HL-60 (cell line): ENCODE measurements at regions not wholly inside any gene's neighbourhood (a gene's known extent, or its start where the extent isn't known, plus 50 kb on each side); places are given as distances from the start of the nearest gene placed in this dataset.

Experiments used
- DNase-seq, 2 experiments: peaks; one replicate each; pipeline ENCODE4 v3.0.0-alpha.2; 2010 to 2020; ENCODE audit warnings: low read depth in 1 of 2, low spot score in 1 of 2
- H3K27ac ChIP-seq: fragments of 250-450 bp; sonication (Bioruptor Pico); replicated peaks from 2 replicates; pipeline ENCODE4 v1.5.1; 2020; ENCODE audit warnings: mild to moderate bottlenecking, moderate library complexity
- H3K27me3 ChIP-seq: fragments of 250-450 bp; sonication (Bioruptor Pico); 2 replicates; pipeline ENCODE4 v1.5.1; 2021; ENCODE audit warnings: mild to moderate bottlenecking, moderate library complexity; ENCODE audit not compliant: insufficient read depth, poor library complexity, severe bottlenecking
- H3K4me3 ChIP-seq: replicated peaks from 2 replicates; pipeline ENCODE4 v1.5.1; 2011; ENCODE audit warnings: mild to moderate bottlenecking, control low read depth, low read length; ENCODE audit not compliant: insufficient read depth
- CTCF ChIP-seq: IDR thresholded peaks from one replicate; pipeline ENCODE4 v1.5.1; 2011; ENCODE audit warnings: low read length, control low read depth, inconsistent platforms; ENCODE audit not compliant: insufficient read depth
- GABPA ChIP-seq: IDR thresholded peaks from 2 replicates; pipeline ENCODE4 v1.6.1; 2012; ENCODE audit warnings: low read depth
- POLR2AphosphoS5 ChIP-seq: IDR thresholded peaks from 2 replicates; pipeline ENCODE4 v1.6.1; 2012; ENCODE audit warnings: low read depth
- REST ChIP-seq: IDR thresholded peaks from 2 replicates; pipeline ENCODE4 v1.6.1; 2012; ENCODE audit warnings: low read depth; ENCODE audit not compliant: insufficient replicate concordance
- SPI1 ChIP-seq: IDR thresholded peaks from 2 replicates; pipeline ENCODE4 v1.6.1; 2012; ENCODE audit warnings: low read depth, mild to moderate bottlenecking, borderline replicate concordance

- no peaks in the 10 kb centered on the region for H3K27me3 ChIP-seq
- H3K4me3 ChIP-seq = no peak overlapping the region
- DNase-seq = no peak
- no peak for TF ChIP-seq SPI1
- TF ChIP-seq GABPA = no peak
- TF ChIP-seq POLR2AphosphoS5 = no peak
- no peak for TF ChIP-seq REST
- no peak for TF ChIP-seq CTCF
- no peak overlapping the region for H3K27ac ChIP-seq
These were observed 525.4 kb downstream of the PIK3C3 start for GRCh38 chr18:42480441-42480840.

- Histone ChIP-seq H3K4me3 (no peak overlapping the region), H3K27ac (no peak overlapping the region), H3K27me3 (no peaks in the 10 kb centered on the region)
- no peak for TF ChIP-seq CTCF
- TF ChIP-seq REST = no peak
- TF ChIP-seq POLR2AphosphoS5 = no peak
- TF ChIP-seq GABPA = no peak
- TF ChIP-seq SPI1 = no peak
- no peak for DNase-seq
These were observed 529.6 kb downstream of the PIK3C3 start for GRCh38 chr18:42484648-42485047.

- no peak for TF ChIP-seq POLR2AphosphoS5
- TF ChIP-seq GABPA = no peak
- no peak for TF ChIP-seq SPI1
- no peak for TF ChIP-seq REST
- no peak for TF ChIP-seq CTCF
- Histone ChIP-seq H3K27me3 (no peaks in the 10 kb centered on the region), H3K27ac (no peak overlapping the region), H3K4me3 (no peak overlapping the region)
- DNase-seq = no peak
These were observed 531.2 kb downstream of the PIK3C3 start for GRCh38 chr18:42486271-42486670.
